ENCODE measurements at regions not wholly inside any gene's neighbourhood (a gene's known extent, or its start where the extent isn't known, plus 50 kb on each side); places are given as distances from the start of the nearest gene placed in this dataset.

GRCh38 chr10:3235996-3236510 is 63.5 kb upstream of the PITRM1 start:
- no peak for DNase-seq (ENCODE audit: low spot score)

GRCh38 chr10:3235395-3235794 is 62.8 kb upstream of the PITRM1 start:
- DNase-seq (ENCODE audit: low spot score), result no peak

DNA sequence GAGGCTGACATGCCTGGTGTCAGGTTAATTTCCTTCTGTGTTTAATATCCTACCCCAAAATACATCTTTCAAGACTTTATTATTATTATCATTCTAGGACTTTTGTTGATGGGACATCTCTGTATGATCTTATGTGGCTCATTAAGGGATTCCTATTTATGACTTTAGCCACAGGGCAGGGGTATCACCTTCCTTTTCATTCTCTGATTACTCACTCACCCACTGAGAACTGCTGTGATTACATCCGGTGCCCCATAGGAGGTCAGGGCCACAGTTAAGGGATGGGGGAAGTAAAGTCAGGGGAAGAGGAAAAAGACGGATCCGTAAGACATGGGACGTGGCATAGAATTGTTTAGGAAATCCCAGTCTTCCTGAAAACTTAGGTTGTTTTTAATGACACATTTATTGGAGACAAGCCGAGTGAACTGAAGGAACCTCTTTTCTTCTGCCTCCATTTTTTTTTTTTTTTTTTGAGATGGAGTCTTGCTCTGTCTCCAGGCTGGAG is 61.0 kb upstream of the PITRM1 start:
- DNase-seq (ENCODE audit: low spot score), result no peak

DNA sequence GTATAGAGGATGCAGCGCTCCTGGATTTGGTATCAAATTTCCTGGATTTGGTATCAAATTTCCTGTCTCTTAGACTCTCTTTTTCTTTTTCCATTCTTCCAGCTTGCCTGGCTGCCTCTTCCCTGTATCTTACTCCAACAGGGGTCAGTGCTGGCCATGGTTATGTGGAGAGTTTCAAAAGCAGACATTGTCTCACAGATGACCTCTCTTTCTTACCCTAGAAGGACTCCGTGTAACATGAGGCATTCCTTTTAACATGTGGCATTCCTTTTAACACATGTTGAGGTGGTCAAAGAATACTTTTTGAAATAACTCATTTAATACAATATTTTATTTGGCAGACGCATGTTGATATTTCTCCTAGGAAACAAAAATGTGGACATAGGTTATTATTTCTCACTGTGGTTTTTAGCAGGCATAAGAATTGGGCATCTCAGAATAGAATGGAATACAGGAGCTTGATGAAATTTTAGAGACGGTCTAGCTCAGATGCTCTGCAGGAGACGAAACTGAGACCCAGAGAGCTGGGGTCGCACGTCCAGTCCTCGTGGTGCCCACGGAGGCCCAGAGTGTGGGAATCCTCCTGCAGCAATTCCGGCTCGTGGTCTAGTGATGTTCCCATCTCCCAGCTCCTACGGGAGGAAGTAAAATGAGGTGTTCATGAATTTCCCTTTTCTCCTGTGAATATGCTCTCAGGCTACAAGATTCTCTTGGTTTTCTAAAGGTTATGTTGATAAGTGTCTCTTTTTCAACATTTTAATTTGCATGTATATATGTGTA is 59.6 kb upstream of the PITRM1 start:
- DNase-seq (ENCODE audit: low spot score), result peak; percentile 35

DNA sequence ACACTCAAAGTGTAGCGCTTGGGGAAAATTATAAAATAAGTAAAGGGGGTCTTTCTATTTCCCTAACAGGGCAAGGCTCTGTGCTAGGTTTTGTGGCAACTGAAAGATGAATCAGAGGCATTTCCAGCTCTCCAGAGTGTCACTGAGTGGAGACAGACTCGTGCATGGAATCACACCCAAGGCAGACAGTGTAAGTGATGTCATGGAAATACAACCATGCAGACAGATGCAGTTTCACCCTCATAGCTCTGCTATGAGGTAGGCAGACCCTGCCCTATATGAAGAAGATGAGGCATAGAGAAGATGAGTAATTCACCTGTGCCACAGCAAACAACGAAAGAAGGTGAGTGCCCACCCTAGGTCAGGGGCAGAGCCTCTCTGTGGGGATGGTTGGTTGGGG is 57.2 kb upstream of the PITRM1 start:
- DNase-seq (ENCODE audit: low spot score), result peak; percentile 13

- DNase-seq (ENCODE audit: low spot score), result no peak
Observed at GRCh38 chr10:3228629-3228945, 56.0 kb upstream of the PITRM1 start.

GRCh38 chr10:3226960-3227744 is 54.6 kb upstream of the PITRM1 start:
- peak; percentile 75 for DNase-seq (ENCODE audit: low spot score)

DNA sequence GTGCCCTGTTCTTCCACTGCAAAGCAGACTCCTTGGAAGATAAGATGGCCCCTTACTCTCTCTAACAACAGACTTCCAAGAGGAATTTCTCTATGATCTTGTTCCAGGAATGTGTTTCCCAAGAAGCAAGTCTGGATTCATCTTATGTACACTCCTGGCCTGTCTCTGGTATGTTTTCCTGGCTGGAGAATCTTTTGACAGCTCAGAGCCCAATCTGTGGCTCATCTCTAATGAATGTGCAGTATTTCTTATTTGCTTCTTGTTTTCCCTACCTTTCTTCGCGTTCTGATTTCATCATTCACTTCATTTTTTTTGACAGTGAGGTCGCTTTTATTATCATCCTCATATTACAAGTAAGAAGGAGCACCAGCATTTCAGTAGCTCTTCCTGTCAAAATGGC is 53.0 kb upstream of the PITRM1 start:
- peak; percentile 72 for DNase-seq (ENCODE audit: low spot score)

DNA sequence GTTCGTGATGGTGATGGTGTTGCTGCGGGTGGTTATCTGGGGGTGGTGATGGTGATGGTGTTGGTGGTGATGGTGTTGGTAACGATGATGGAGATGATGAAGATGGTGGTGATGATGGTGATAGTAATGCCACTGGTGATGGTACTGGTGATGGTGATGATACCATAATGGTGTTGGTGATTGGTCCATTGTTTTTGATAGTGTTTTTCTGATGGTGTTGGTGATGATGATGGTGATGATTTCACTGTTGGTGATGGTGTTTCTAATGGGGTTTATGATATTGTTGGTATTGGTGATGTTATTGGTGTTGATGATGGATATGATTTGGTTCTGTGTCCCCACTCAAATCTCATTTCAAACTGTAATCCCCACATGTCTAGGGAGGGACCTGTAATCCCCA is 51.7 kb upstream of the PITRM1 start:
- no peak for DNase-seq (ENCODE audit: low spot score)

DNA sequence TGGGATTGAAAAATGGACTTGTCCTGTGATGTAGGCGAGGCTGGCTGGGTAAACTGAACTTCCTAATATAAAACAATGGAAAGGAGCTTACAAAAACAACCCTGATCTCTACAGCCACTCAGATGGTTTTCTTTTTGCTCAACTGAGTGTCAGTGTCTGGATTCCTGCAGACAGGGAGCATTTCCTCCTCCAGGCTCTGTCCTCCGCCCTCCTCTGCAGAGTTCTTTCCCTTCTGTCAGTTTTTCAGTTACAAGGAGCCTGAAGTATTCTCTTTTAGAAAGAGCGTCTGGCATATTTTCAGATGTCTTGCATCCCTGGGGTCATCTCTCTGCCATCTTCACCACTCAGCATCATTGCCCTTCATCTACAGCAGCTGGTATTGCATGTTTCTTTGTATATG is 50.0 kb upstream of the PITRM1 start:
- no peak for DNase-seq (ENCODE audit: low spot score)
